Glomerular endothelial cell (primary cell): ENCODE measurements at regions not wholly inside any gene's neighbourhood (a gene's known extent, or its start where the extent isn't known, plus 50 kb on each side); places are given as distances from the start of the nearest gene placed in this dataset.
"Not testable (repeated sequence)": the region's sequence is repeated elsewhere in the genome, so short reads cannot be mapped to it uniquely, and the experiment has no call there.

Experiments
- DNase-seq: peaks from one replicate; pipeline ENCODE4 v3.0.0-alpha.2; 2011; ENCODE audit warnings: low read depth, low spot score; ENCODE audit errors: extremely low read depth

DNA sequence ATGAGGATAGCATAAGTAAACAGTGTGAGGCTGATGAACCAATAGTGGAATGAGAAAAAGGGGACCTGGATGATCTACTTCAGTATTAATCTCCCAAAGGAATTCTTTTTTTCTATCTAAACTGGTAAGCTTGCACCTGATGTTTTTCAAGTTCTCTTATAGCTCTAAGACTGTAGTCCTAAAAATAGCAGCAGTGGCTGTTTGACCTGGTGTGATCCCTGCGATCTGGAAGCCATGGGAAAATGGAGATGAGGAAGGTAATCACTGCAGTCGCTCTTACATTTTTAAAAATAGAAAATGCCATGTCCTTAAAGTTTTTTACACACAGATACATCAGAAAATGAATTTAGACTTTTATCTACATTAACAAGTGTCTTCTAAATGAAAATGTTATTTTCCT is 926.4 kb upstream of the SLC35B3 start:
- no peak for DNase-seq

DNA sequence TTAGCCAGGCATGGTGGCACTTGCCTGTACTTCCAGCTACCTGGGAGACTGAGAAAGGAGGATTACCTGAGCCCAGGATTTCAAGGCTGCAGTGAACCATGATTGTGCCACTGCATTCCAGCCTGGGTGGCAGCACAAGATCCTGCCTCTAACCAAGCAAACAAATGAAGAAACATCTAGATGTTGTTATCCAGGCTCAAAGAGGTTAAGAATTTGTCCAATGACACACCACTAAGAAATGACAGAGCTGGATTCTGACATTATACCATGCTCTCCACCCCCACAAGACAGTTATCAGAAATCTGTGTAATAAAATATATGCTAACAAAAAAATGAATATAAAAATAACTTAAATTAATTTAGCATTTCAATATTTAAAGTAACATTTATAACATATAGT is 925.5 kb upstream of the SLC35B3 start:
- no peak for DNase-seq

DNA sequence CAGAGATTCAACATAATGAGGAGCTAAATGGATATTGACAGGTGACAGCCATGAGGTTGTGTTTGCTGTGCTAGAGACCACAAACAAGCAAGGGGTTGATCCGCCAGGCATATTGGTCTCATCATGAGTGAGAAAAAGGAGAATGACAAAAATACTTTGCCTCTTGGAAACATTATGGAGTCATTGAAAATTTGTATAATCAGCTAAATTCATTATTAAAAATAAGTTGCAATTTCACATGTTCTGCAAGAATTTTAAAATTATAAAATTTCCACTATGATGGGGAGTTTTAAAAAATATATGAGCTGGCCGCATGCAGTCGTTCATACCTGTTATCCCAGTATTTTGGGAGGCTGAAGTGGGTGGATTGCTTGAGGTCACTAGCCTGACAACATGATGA is 912.3 kb upstream of the SLC35B3 start:
- DNase-seq, result no peak

DNA sequence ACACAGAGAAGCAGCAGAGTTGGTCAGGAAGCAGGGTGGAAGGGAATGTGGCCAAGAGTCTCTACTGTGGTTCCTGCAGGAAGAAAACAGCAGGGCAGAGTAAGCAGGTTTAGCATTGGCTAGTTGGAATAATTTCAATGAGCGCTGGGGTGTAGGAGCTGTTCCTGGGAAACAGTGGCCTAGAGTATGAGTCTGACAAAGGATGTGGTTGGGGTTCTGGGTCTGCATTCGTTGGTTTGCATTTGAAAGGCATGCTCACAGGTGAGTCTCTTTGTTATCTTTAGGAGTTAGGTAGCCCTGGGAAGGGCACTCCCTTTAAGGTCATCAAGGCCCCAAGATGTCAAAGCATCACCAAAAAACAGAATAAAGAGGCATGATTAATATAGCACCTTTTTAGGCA is 911.6 kb upstream of the SLC35B3 start:
- DNase-seq, result no peak

DNA sequence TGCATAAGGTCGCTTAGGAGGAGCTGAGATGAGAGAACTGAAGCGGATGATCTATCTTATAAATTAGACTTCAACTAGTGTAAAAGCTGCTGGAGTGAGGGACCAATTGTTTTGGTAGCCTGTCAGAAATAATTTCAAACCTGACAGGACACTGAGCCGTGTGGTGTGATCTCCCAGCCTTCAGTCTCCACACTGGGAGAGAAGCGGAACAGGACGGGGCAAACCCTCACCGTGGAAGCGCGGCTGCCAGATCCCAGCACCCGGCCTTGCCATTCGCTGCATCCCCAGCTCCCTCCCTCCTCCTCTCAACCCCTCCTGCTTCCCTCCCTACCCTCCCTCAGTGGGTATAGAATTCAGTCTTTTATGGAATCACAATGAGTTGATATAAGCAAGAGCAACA is 900.1 kb upstream of the SLC35B3 start:
- DNase-seq, result no peak

DNA sequence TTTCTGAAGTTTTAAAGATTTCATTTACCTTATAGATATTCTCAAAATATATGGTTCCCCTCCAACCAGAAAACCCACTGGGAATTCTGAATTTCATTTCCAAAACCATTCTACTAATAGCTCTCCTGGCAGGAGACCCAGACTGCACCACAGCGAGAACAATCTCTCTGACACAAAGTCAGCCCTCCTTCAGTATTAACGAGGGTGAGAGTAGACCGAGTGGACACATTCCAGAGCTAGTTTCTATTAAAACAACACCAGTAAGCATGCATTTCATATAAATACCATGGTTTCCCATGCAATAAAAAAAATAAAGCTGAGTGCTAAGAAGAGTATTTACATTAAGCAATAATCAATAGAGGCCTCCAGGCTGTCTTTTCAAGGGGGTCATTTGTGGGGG is 899.6 kb upstream of the SLC35B3 start:
- DNase-seq, result no peak

DNA sequence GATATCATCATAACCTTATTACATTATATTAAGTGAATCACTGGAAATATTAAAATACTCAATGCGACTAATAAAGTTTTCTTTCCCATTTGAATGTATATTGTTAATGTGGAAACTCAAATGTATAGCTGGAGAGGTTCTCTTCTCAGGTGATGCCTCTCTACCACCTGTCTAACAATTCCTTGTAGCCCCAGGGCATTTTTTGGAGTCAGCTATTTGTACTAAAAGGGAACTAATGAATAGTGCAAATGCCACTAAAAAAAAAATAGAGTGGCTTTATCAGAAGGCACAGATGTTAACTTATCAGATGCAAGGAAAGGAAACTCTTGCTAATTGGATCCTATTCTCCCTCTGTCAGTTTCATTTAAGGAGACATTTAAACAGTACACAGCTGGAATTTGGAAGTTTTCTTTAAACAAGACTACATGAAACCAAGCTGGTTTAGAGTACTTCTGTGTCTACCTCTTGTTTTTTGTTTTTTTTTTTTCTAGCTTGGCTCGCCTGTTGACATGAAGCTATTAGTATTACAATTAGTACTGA is 897.0 kb upstream of the SLC35B3 start:
- DNase-seq, result no peak

DNA sequence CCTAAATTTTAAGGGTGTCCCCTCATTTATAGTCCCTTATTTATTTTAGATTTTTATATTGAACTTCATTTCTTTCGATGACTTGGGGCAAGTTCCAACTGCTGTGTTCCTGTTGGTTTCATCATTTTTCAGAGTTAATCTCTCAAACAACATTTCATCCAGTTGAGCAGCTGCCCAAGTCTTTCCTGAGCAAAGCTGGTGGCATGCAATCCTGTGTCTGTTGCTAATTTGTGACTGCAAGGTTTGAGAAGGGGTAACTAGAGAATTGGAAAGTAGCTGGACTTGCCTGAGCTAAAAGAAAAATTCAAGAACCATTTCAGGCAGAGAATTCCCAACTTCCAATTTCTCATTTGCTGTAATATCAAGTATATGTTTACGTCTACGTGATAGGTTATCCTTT is 881.5 kb upstream of the SLC35B3 start:
- no peak for DNase-seq

DNA sequence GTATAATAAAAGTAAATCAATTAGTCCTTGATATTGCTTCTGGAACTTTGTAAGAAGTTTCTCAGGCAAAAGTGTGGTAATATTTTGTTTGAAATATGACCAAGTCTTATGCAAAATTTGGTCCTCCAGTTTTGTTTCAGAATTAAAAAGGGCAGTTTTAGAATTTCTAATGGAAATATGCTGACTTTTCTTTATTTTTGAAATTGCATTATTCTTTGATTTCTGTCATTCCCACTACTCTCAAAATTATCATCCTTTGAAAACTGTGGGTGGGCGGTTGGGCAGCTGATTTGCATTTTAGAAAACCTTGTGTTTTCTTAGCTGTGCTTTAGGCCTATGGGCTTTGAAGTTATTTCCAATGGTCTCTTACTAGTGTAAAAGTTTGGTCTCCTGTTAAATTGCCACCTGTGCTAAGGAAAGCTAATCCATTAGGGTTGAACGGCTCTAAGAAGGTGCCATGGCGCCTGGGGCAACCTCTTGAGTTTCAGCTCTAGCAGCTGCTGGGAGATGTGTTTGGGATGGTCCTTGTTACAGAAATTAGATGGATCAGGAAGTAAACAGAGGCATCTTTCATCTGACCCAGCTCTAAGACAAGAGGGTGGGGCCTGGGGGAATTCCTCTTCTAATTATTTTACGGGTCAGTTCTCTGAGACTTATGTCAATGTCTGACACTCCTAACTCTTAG is 880.8 kb upstream of the SLC35B3 start:
- no peak for DNase-seq

DNA sequence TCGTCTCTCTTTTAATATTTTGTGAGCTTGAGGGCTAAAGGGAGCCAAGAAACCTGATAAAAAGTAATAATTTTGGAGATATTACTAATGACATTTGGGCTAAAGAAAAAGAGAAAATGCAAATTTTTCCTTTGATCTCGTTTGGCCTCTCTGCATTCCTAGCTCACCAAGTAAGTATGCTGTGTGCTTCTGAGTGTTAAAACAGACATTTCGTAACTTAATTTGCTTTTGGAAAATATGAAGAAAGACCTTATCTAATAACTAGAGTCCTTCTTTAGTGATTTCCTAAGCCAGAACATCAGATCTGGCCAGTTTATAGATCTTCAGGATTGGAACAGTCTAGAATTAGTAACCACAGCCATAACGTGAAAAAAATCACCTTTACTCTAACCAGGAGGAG is 872.9 kb upstream of the SLC35B3 start:
- no peak for DNase-seq

DNA sequence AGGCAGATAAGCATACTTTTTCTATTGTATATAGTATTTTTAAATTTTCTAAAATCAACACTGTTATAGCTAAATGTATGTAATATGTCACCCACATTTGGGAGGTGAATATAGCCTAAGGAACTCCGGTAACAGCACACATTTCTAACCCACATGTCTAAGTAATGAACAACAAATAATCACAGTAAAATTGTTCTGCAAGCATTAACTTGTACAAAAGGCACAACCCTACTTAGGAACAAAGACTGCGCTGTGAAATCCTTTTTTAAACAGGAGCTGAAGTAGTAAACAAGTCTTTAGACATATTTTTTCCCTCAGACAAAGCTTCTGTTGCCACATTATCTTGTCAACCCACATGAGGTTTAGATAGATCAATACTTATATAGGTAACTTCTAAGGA is 872.4 kb upstream of the SLC35B3 start:
- DNase-seq, result no peak

DNA sequence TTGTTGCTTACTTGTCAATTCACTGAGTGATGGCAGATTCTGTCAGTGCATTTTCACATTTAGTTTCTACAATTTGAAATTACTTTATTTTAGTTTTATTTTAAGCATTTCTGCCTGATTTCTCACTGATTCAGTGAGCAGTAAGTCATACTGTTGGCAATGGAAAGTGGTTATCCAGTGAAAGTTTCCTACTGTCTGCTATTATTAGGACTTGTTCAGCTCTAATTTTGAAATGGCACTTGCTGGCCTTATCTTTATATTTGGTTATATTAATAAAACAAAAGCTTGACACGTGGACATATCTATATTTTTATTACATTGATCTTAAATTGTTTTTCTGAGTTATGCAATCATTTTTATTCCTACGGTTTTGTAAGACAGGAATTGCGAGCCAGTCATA is 871.8 kb upstream of the SLC35B3 start:
- DNase-seq, result no peak

DNA sequence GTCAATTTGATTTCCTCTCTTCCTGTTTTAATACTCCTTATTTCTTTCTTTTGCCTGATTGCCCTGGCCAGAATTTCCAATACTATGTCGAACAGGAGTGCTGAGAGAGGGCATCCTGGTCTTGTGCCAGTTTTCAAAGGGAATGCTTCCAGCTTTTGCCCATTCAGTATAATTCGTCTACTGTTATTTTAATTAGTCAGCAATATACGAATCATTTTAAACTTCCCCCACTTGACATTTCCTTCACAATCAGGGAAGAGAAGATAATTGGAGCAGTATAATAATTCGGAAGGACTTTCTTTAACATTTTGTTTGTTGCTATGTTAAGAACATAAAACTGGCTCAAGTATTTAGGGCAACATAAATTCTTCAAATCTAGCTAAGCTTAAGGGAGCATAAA is 860.3 kb upstream of the SLC35B3 start:
- no peak for DNase-seq

DNA sequence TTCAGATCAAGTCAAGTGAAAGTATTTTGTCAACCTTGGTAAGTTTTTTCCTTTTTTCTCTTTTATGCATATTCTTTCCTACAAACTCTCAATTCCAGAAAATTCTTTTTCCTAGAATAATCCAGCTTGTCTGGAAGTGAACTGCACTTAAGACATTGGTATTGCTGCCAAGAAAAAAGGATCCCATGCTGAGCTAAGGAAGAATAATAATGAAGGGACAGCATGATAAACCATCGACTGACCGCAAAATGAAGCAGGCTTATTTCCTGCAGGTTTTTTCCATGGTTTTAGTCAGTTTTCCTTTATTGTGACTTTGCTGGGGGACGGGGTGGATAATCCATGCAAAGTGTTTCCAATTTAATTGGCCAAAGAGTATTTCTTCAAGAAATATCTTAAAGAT is 857.6 kb upstream of the SLC35B3 start:
- DNase-seq, result no peak

DNA sequence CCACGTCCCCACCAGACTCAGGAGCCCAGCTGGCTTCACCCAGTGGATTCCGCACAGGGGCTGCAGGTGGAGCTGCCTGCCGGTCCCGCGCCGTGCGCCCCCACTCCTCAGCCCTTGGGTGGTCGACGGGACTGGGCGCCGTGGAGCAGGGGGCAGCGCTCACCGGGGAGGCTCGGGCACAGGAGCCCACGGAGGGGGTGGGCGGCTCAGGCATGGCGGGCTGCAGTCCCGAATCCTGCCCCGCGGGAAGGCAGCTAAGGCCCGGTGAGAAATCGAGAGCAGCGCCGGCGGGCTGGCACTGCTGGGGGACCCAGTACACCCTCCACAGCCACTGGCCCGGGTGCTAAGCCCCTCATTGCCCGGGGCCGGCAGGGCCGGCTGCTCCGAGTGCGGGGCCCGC is 855.0 kb upstream of the SLC35B3 start:
- not testable (repeated sequence) for DNase-seq

DNA sequence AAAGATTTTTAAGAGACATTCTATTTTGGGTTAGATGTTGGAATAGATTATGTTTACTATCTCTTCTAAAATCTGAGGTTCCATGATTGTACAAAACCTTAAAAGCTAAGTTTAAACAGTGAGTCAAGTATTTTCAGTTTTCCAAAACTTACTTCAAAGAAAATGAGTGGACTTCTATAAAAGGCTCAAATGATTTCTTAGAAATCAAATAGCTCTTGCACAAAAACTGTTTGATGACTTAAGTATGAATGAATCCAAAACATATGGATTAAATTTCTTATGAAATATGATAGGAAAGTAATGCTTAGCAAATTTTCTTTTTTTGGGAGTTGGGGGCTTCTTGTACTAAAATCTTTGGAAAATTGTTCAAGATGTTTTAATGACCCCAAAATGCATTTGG is 837.3 kb upstream of the SLC35B3 start:
- DNase-seq, result no peak

DNA sequence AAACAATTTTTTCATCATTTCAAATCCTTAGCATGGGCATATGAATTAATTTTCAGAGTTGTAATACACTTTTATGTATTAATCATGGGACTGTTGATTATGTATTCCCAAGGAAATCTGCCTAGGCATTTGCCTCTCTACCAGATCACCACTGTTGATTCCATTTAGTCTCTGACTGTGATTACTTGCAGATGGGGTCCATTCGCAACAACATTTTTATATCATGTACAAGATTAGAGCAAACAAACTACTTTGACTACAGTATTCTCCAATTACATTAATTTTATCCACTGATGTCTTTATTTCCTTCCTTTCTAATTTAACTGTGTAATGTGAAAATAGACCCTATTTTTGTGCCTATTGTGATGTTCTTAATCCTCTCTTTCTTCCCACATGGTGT is 831.4 kb upstream of the SLC35B3 start:
- no peak for DNase-seq

DNA sequence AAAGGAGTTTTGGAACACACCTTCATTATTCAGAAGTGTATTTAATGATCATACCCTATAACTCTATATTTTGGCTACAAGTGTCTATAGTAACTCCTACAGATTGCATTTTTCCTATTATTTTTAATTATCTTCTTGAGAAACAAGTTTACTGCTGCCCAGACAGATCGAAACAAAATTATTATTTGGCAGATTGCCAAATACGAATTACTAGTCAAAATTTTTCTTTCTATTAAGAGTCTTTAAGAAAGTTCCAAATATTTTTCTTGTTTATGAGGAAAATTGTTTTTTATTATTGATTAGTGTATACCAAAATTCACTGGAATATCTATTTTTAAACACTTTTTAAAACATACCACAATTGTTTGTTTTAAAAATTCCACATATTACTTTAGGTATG is 821.9 kb upstream of the SLC35B3 start:
- DNase-seq, result no peak

DNA sequence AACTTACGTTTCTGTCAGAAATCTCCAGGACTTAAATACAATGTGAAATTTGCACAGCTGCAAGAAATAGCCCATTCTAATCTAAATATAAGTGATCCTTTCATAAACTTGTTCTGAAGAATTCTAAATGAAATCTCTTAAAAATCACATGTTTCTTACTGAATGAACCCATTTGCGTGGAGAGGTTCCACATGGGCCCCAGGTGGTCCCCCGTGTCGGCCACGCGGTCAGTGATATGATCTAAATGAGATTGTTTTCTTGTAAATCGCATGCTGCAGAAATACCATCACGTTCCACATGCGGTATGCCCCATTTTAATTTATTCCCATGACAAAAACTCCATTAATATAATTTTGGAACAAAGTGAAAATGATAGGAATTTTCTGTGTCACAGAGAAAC is 818.9 kb upstream of the SLC35B3 start:
- no peak for DNase-seq

DNA sequence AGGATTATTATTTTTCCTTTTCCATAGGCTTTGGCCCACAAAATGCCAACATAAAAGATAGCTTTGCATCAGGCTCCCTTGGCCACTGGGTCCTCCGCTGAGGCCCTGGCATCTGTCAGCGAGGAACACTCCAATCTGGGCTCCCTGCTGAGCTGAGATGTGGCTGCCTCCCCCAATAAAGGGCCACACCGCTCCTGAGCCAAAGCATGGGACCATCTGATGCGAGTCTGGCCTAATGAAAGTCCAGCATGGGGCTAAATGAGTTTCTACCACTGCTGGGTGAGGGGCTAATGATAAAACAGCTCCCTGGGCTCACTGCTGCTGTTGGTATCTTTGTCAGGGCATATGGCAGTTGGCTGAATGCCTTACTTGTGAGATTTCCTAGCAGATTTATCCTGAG is 817.5 kb upstream of the SLC35B3 start:
- no peak for DNase-seq

DNA sequence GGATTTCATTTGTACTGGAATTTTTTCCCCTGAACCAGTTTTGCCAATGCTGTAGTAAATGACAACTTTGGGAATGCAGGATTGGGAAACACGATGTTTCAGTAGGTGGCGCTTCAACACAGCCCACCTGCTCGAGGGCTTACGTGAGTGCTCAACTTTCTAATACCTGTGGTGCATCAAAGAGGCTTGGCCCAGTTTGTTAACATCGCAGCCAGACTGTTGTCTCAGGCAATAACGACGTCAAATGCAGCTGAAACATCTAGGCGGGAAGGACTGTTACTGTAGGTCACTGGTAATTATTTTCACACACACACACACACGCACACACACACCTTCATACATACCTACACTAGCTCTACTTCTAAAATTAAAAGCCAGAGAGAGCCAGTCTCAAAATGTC is 815.5 kb upstream of the SLC35B3 start:
- DNase-seq, result no peak

DNA sequence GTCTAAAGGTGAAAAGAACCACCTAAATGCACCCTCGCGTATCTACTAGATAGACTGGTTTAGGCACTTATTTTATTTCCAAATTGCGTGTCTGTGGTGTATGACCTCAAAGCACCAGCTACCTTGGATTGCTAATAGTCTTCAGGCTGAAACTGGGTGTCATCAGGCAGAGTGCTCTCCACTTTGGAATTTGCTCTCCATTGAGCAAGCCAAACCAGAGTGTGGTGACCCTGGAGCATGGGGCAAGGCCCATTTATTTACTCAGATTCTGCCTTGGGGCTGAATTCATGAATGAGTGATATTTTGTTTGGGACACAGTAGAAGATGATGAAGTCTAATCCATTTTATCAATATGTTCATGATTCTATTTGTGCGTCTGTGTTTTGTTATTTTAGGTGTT is 812.8 kb upstream of the SLC35B3 start:
- DNase-seq, result no peak

DNA sequence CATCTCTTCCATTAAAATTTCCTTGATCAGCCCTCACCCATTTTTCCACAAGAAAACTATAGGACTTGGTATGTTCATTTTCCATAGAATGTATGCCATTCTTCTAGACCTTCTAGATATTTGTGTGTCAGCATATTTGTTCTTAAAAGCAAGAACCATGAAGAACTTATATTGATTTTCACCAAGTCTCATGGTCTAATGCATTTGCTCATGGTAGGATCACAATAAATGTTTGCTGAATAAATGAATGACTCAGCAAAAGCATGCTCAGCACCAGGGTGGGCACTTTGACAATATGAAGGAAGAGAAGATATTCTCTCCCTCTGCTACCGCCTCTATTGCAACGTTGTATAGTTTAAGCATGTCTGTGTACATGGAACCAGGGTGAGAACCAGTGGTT is 805.5 kb upstream of the SLC35B3 start:
- no peak for DNase-seq
